Adrenal gland (tissue), 9 donors: ENCODE measurements at regions not wholly inside any gene's neighbourhood (a gene's known extent, or its start where the extent isn't known, plus 50 kb on each side); places are given as distances from the start of the nearest gene placed in this dataset.
"Not testable (repeated sequence)": the region's sequence is repeated elsewhere in the genome, so short reads cannot be mapped to it uniquely, and the experiment has no call there.

Experiments
- DNase-seq, 7 donors: peaks; one replicate each; pipeline ENCODE4 v3.0.0-alpha.2; 2019 to 2020
- H3K27ac ChIP-seq, 5 donors: fragments of 200-600 bp; sonication (generic) in 4 of 5; 1 replicate in 3 of 5; 2 replicates in 2 of 5; pipeline versions ENCODE4 v1.5.1 to v1.8.0; 2016 to 2020; ENCODE audit warnings: mild to moderate bottlenecking in 1 of 5
- H3K27me3 ChIP-seq: fragments of 200-600 bp; 2 replicates; pipeline ENCODE4 v1.8.0; 2021
- H3K36me3 ChIP-seq, 2 donors: fragments of 200-600 bp; replicated peaks in 1 of 2; 1 replicate in 1 of 2; 2 replicates in 1 of 2; pipeline versions ENCODE4 v1.5.1 to v1.8.0; 2018 to 2022
- H3K4me1 ChIP-seq, 2 donors: fragments of 200-600 bp; replicated peaks in 1 of 2; 1 replicate in 1 of 2; 2 replicates in 1 of 2; pipeline versions ENCODE4 v1.5.1 to v1.8.0; 2018 to 2021
- H3K4me3 ChIP-seq, 4 donors: fragments of 200-600 bp; sonication (generic) in 3 of 4; one replicate each; pipeline ENCODE4 v1.5.1; 2016 to 2018
- H3K9me3 ChIP-seq, 3 donors: fragments of 200-600 bp; sonication (generic) in 1 of 3; replicated peaks in 1 of 3; 1 replicate in 2 of 3; 2 replicates in 1 of 3; pipeline versions ENCODE4 v1.5.1 to v1.8.0; 2016 to 2021
- POLR2A ChIP-seq, 2 donors: fragments of 450-650 bp; IDR thresholded peaks; one replicate each; pipeline ENCODE4 v1.6.1; 2017; ENCODE audit warnings: antibody characterized with exemption in 2 of 2, mild to moderate bottlenecking in 2 of 2, moderate library complexity in 1 of 2
- WGBS, 4 donors: extraction: QIAGEN DNeasy Blood & Tissue Kit in 2 of 4; methylation state at CpG; one replicate each; pipeline versions ENCODE4 v1.1.5 to v1.1.7; 2013 to 2017; 5-methylcytosine and 5-hydroxymethylcytosine counted together
- intact Hi-C, 2 donors: fragments of 100-400 bp; cut with DNase I; formaldehyde crosslinking; loops; one replicate each; pipeline versions ENCODE4 v1.14.1 to v1.15.0; 2022 to 2023
- TF ChIP-seq, protein P1 (sequence below), 6 experiments: fragments of 450-650 bp in 4 of 6; fragments of 200-600 bp in 2 of 6; sonication (generic) in 1 of 6; IDR thresholded peaks; 1 replicate in 5 of 6; 2 replicates in 1 of 6; pipeline versions ENCODE4 v1.5.1 to v1.8.0; 2016 to 2021; ENCODE audit warnings: antibody characterized with exemption in 6 of 6, mild to moderate bottlenecking in 2 of 6, moderate library complexity in 1 of 6
- donor health status: healthy with polysubstance abuse.
- donor health status: Bipolar disorder and iron deficiency.
- donor health status: DM: yes; HTN: yes; CAD: no.
- donor health status: DM: no; HTN: no; CAD: no.
- donor health status: DM: no; HTN: no; CAD: no.

GRCh38 chr21:9003909-9004814 is 1517.2 kb upstream of the TPTE start:
- DNase-seq, H3K4me1 ChIP-seq, H3K36me3 ChIP-seq, H3K9me3 ChIP-seq, H3K27ac ChIP-seq, H3K4me3 ChIP-seq, intact Hi-C loops: not testable (repeated sequence)
- peaks cover 16% of the 10 kb centered on the region for H3K27me3 ChIP-seq
- 40 to 45% (median 42%) methylated on average over 7 of the region's 7 CpGs for WGBS, 4 donors

DNA sequence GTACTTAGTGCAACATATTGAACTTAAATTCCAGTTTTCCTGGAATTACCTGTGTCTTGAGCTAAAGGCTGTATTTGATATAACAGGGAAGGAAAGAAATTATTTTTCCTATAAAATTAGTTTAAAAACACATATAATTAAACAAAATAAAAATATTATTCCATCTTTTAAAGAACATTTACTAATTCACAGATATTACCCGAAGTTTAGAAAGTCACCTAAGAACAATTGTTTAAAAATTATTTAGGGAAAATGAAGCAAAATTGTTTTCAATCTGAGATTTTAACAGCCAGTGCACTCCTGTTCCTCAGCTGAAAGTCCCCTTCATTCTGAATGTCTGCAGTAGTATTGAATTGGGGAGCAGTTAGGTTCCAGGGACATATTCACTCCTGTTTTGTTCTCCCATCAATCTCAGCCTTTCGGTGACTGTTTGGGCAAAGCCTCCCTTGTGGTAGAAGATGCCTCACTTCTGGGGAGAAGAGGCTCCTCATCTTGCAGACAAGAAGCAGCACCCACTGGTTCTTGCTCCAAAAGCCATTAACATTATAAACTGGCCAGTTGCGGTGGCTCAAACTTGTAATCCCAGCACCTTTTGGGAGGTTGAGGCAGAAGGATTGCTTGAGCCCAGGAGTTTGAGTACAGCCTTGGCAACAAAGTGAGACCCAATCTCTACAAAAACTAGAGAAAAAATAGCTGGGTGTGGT is 1516.4 kb upstream of the TPTE start:
- H3K9me3 ChIP-seq, DNase-seq, H3K4me3 ChIP-seq, H3K36me3 ChIP-seq, H3K4me1 ChIP-seq, H3K27ac ChIP-seq, intact Hi-C loops: not testable (repeated sequence)
- 45 to 58% (median 54%) methylated on average over 3 of the region's 3 CpGs for WGBS, 4 donors
- H3K27me3 ChIP-seq = peaks cover 22% of the 10 kb centered on the region

DNA sequence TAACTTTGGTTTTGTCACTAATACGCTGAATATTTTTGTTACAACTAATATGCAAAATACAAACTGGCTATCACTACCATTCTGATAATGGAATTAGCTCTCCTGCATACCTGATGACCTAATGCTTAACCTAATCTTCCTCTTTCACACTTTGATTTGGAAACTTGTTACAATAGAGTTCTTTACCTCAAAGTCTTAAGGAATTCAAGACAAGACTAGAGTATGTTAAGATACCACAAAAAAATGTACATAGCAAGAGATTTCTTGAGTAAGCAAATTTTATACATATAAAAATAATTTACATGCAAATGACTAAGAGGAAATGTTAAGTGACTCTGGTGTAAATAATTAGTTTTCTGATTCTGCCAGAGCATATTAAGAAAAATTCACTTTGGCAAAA is 1515.7 kb upstream of the TPTE start:
- H3K9me3 ChIP-seq, intact Hi-C loops, H3K4me1 ChIP-seq, H3K4me3 ChIP-seq, DNase-seq, H3K27ac ChIP-seq, H3K36me3 ChIP-seq: not testable (repeated sequence)
- H3K27me3 ChIP-seq = peaks cover 22% of the 10 kb centered on the region
- 44 to 63% (median 51%) methylated on average over 1 of the region's 1 CpG for WGBS, 4 donors

DNA sequence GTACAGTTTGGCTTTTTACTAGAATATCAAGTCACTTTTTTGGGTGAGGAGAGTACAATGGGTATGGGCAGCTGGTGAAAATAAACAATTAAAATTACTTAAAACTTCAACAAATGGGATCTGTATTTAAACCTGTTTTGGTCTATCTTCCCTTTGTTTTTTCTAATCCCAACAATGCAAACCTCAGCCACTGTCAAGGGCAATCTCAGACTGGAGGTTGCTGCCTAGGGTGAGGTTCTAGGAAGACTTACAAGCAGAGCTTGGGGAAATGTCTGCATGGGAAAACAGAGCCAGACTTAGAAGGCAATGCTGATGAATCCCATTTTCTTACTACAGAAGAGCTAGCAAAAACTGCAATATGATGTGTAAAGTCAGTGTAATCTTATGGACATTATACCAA is 1515.3 kb upstream of the TPTE start:
- H3K27me3 ChIP-seq = peaks cover 22% of the 10 kb centered on the region
- intact Hi-C loops, H3K27ac ChIP-seq, H3K4me1 ChIP-seq, H3K36me3 ChIP-seq, H3K4me3 ChIP-seq, DNase-seq, H3K9me3 ChIP-seq: not testable (repeated sequence)

GRCh38 chr21:9006553-9007323 is 1514.6 kb upstream of the TPTE start:
- H3K4me1 ChIP-seq, H3K36me3 ChIP-seq, H3K9me3 ChIP-seq, DNase-seq, intact Hi-C loops, H3K27ac ChIP-seq, H3K4me3 ChIP-seq: not testable (repeated sequence)
- H3K27me3 ChIP-seq = peaks cover 22% of the 10 kb centered on the region
- 39 to 47% (median 43%) methylated on average over 2 of the region's 2 CpGs for WGBS, 4 donors

DNA sequence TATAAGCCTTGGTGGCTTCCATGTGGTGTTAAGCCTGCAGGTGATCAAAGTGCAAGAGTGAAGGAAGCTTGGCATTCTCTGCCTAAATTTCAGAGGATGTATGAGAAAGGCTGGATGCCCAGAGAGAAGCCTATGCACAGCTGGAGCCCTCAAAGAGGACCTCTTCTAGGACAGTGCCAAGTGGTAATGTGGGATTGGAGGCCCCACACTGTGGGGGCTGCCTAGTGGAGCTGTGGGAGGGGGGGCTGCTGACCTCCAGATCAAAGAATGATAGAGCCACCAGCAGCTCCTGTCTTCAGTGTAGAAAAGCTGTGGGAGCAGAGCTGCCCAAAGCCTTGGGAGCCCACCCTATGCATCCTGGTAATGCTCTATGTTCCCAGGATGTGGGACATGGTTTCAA is 1512.7 kb upstream of the TPTE start:
- no peaks in the 10 kb centered on the region for H3K4me1 ChIP-seq
- TF ChIP-seq, protein P1, sequence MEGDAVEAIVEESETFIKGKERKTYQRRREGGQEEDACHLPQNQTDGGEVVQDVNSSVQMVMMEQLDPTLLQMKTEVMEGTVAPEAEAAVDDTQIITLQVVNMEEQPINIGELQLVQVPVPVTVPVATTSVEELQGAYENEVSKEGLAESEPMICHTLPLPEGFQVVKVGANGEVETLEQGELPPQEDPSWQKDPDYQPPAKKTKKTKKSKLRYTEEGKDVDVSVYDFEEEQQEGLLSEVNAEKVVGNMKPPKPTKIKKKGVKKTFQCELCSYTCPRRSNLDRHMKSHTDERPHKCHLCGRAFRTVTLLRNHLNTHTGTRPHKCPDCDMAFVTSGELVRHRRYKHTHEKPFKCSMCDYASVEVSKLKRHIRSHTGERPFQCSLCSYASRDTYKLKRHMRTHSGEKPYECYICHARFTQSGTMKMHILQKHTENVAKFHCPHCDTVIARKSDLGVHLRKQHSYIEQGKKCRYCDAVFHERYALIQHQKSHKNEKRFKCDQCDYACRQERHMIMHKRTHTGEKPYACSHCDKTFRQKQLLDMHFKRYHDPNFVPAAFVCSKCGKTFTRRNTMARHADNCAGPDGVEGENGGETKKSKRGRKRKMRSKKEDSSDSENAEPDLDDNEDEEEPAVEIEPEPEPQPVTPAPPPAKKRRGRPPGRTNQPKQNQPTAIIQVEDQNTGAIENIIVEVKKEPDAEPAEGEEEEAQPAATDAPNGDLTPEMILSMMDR (IDR thresholded peaks at IDR 0.05) = no peak
- TF ChIP-seq POLR2A (IDR thresholded peaks at IDR 0.05) = no peak
- no peaks in the 10 kb centered on the region for H3K9me3 ChIP-seq
- H3K4me3 ChIP-seq = no peak overlapping the region
- no peak for DNase-seq
- H3K27me3 ChIP-seq = peaks cover 26% of the 10 kb centered on the region
- intact Hi-C loops = no loop called here
- no peak overlapping the region for H3K27ac ChIP-seq
- H3K36me3 ChIP-seq = no peaks in the 10 kb centered on the region

DNA sequence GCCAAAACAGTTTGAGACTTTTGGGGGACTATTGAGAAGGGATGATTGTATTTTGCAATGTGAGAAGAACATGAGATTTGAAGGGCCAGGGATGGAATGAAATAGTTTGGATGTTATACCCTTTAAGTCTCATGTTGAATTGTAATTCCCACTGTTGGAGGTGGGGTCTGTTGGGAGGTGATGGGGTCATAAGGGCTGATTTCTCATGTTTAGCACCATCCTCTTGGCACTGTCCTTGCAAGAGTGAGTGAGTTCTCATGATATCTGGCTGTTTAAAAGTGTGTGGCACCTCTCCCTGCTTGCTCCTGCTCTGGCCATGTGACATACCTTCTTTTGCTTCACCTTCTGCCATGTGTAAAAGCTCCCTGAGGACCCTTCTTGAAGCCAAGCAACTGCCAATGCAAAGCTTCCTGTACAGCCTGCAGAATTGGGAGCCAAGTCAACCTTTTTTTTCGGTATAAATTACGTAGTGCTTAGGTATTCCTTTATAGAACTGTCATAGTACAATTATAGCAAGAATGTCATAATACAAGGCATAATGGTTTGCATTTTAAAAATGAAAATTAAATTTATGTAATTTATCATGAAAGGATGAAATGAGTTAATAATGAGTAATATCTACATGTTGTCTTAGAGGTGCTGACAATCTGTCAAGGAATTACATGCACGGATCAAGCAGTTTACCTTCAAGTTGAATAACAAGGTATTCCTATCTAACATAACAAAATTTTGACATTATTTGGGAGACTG is 1511.9 kb upstream of the TPTE start:
- intact Hi-C loops, H3K9me3 ChIP-seq, DNase-seq, H3K36me3 ChIP-seq, H3K27ac ChIP-seq, H3K4me1 ChIP-seq, H3K4me3 ChIP-seq: not testable (repeated sequence)
- H3K27me3 ChIP-seq = peaks cover 26% of the 10 kb centered on the region
- 31 to 49% (median 40%) methylated on average over 3 of the region's 3 CpGs for WGBS, 4 donors

DNA sequence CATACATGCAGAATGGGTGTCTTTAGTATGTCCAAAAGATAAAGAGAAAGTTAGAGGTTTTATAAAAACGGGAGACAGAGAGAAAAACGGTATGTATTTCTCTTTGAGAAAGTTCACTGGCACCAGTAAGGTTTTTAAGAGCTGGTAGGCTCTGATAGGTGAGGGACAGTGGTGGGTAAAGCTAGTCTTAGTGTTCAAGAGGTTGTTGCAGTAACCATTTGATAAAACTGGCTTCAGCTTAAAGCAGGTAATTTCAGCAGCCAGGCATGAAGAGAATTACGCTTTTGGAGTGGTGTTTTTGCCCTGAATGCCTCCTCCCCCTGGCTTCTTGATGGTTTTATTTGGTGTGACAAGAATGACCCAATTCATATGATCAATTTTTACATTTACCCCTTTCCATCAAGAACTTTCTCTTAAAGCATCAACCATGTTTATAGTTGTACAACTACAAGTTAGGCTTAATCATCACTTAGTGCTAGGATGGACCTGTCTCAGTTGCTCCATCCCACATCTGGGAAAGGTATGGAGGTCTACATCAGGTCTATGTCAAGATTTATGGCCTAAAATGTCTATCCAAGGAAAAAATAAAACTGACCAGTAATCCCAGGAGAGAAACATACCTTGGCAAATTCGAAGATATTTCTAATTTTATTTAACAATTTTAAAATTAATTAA is 1511.1 kb upstream of the TPTE start:
- intact Hi-C loops, H3K4me1 ChIP-seq, H3K36me3 ChIP-seq, H3K27ac ChIP-seq, H3K4me3 ChIP-seq, DNase-seq, H3K9me3 ChIP-seq: not testable (repeated sequence)
- WGBS, 4 donors = 7 to 17% (median 12%) methylated on average over 4 of the region's 4 CpGs
- peaks cover 26% of the 10 kb centered on the region for H3K27me3 ChIP-seq
